HepG2 (cell line): ENCODE measurements at regions not wholly inside any gene's neighbourhood (a gene's known extent, or its start where the extent isn't known, plus 50 kb on each side); places are given as distances from the start of the nearest gene placed in this dataset.

Experiments
- EP300 ChIP-seq, 3 experiments: sonication (generic) in 1 of 3; formaldehyde crosslinking in 1 of 3; IDR thresholded peaks; 2 replicates each; pipeline versions ENCODE4 v1.5.1 to v1.6.1; 2011 to 2020; ENCODE audit warnings: low read depth in 2 of 3, low read length in 2 of 3, borderline replicate concordance in 1 of 3, improper control_type of control experiment in 1 of 3, mild to moderate bottlenecking in 1 of 3, missing genetic modification reagents in 1 of 3, moderate library complexity in 1 of 3
- GABPA ChIP-seq, 2 experiments: IDR thresholded peaks; 2 replicates each; pipeline ENCODE4 v1.6.1; 2011 to 2016; ENCODE audit warnings: low read depth in 2 of 2, low read length in 1 of 2, missing biosample characterization in 1 of 2, missing genetic modification characterization in 1 of 2
- NFE2L2 ChIP-seq: fragments of 150-350 bp; IDR thresholded peaks from 2 replicates; pipeline ENCODE4 v1.6.1; 2014; ENCODE audit warnings: low read length
- REST ChIP-seq, 2 experiments: IDR thresholded peaks; 2 replicates each; pipeline ENCODE4 v1.6.1; 2011 to 2012; ENCODE audit warnings: low read length in 2 of 2, borderline replicate concordance in 1 of 2, low read depth in 1 of 2, mild to moderate bottlenecking in 1 of 2, moderate library complexity in 1 of 2
- SNAPC4 ChIP-seq: sonication (generic); formaldehyde crosslinking; IDR thresholded peaks from 2 replicates; pipeline ENCODE4 v1.4.0; 2020; ENCODE audit warnings: mild to moderate bottlenecking, missing genetic modification reagents
- TCF7 ChIP-seq: sonication (generic); IDR thresholded peaks from 2 replicates; pipeline ENCODE4 v1.6.1; 2016; ENCODE audit warnings: antibody characterized with exemption, low read depth
- TGIF2 ChIP-seq: IDR thresholded peaks from 2 replicates; pipeline ENCODE4 v1.6.1; 2016; ENCODE audit warnings: control low read depth, missing compliant biosample characterization
- TRIM22 ChIP-seq: fragments of 450-650 bp; IDR thresholded peaks from 2 replicates; pipeline ENCODE4 v1.6.1; 2017
- ZNF563 ChIP-seq: sonication (generic); formaldehyde crosslinking; IDR thresholded peaks from 2 replicates; pipeline ENCODE4 v1.8.0; 2022; ENCODE audit warnings: mild to moderate bottlenecking, moderate library complexity, missing genetic modification reagents
- ZNF720 ChIP-seq: sonication (generic); formaldehyde crosslinking; IDR thresholded peaks from 2 replicates; pipeline ENCODE4 v1.4.0; 2020; ENCODE audit warnings: missing genetic modification reagents
- ZNF792 ChIP-seq: IDR thresholded peaks from 2 replicates; pipeline ENCODE4 v1.6.1; 2016
- TF ChIP-seq, protein P1 (sequence below): sonication (generic); formaldehyde crosslinking; IDR thresholded peaks from 2 replicates; pipeline ENCODE4 v1.4.0; 2020; ENCODE audit warnings: missing genetic modification reagents, mild to moderate bottlenecking, borderline replicate concordance
- TF ChIP-seq, protein P2 (sequence below): sonication (generic); formaldehyde crosslinking; IDR thresholded peaks from 2 replicates; pipeline ENCODE4 v1.5.0; 2020; ENCODE audit warnings: mild to moderate bottlenecking, missing genetic modification reagents, moderate library complexity

DNA sequence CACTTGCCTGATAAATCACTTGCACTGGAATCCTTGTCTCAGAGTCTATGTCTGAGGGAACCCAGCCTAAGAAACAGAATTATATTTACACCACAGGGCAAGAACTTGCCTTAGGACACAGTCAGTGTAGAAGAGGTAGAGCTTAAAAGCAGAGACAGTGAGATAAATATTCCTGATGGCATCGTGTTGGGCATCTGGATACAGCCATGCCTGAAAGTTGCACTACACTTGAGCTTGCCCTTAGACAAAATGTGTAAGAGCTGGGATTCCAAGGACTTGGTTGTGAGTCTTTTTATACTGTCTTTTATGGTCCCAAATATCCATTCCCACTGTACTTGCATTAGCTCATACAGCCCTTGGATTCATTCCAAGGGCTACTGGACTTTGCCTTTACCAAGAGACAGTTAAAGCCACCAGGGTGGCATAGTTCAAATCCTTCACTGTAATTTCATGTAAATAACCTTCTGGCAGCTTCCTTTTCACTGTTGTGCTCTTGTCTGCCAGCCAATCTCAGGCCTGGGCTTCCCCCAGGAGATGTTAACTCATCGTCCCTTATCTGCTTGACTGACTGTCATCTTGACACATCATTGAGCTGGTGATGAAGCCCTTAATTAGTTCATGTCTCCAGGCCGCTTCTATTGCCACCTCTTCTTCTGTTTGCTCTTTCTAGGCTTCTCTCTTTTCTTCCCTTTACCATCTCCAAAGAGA, 577.9 kb upstream of the TBX3 start:
- TF ChIP-seq SNAPC4 (CRISPR knock-in tag) (no peak), ZNF563 (CRISPR knock-in tag) (no peak), ZNF720 (CRISPR knock-in tag) (no peak), TCF7 (no peak), NFE2L2 (no peak), REST (IDR thresholded peaks at IDR 0.05; ENCODE audit: borderline replicate concordance in 1 of 2, low read depth in 1 of 2, low read length in 2 of 2) (no peak), ZNF792 (CRISPR knock-in tag) (no peak), GABPA (IDR thresholded peaks at IDR 0.05; ENCODE audit: low read depth, low read length) (no peak), GABPA (CRISPR knock-in tag; IDR thresholded peaks at IDR 0.05; ENCODE audit: low read depth) (no peak), TRIM22 (no peak), EP300 (IDR thresholded peaks at IDR 0.05; ENCODE audit: low read depth in 2 of 2, low read length in 2 of 2) (no peak), EP300 (CRISPR knock-in tag; IDR thresholded peaks at IDR 0.05; ENCODE audit: borderline replicate concordance) (no peak), TGIF2 (CRISPR knock-in tag) (no peak)
- TF ChIP-seq, protein P1, sequence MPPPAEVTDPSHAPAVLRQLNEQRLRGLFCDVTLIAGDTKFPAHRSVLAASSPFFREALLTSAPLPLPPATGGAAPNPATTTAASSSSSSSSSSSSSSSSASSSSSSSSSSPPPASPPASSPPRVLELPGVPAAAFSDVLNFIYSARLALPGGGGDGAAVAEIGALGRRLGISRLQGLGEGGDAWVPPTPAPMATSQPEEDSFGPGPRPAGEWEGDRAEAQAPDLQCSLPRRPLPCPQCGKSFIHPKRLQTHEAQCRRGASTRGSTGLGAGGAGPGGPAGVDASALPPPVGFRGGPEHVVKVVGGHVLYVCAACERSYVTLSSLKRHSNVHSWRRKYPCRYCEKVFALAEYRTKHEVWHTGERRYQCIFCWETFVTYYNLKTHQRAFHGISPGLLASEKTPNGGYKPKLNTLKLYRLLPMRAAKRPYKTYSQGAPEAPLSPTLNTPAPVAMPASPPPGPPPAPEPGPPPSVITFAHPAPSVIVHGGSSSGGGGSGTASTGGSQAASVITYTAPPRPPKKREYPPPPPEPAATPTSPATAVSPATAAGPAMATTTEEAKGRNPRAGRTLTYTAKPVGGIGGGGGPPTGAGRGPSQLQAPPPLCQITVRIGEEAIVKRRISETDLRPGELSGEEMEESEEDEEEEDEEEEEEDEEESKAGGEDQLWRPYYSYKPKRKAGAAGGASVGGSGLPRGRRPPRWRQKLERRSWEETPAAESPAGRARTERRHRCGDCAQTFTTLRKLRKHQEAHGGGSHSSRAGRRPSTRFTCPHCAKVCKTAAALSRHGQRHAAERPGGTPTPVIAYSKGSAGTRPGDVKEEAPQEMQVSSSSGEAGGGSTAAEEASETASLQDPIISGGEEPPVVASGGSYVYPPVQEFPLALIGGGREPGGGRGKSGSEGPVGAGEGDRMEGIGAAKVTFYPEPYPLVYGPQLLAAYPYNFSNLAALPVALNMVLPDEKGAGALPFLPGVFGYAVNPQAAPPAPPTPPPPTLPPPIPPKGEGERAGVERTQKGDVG (CRISPR knock-in tag), result no peak
- TF ChIP-seq, protein P2, sequence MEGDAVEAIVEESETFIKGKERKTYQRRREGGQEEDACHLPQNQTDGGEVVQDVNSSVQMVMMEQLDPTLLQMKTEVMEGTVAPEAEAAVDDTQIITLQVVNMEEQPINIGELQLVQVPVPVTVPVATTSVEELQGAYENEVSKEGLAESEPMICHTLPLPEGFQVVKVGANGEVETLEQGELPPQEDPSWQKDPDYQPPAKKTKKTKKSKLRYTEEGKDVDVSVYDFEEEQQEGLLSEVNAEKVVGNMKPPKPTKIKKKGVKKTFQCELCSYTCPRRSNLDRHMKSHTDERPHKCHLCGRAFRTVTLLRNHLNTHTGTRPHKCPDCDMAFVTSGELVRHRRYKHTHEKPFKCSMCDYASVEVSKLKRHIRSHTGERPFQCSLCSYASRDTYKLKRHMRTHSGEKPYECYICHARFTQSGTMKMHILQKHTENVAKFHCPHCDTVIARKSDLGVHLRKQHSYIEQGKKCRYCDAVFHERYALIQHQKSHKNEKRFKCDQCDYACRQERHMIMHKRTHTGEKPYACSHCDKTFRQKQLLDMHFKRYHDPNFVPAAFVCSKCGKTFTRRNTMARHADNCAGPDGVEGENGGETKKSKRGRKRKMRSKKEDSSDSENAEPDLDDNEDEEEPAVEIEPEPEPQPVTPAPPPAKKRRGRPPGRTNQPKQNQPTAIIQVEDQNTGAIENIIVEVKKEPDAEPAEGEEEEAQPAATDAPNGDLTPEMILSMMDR (CRISPR knock-in tag), result no peak
